ENCODE measurements at regions not wholly inside any gene's neighbourhood (a gene's known extent, or its start where the extent isn't known, plus 50 kb on each side); places are given as distances from the start of the nearest gene placed in this dataset.

GRCh38 chrX:113558576-113558975 lies 717.9 kb upstream of the AMOT start:
- Histone ChIP-seq H3K9me2 (ENCODE audit: low read depth, low read length) (no peaks in the 10 kb centered on the region), H3K79me2 (ENCODE audit: insufficient read depth, low read length) (no peaks in the 10 kb centered on the region), H3K9ac (ENCODE audit: low read length) (no peak overlapping the region), H3K9me3 (ENCODE audit: low read length) (no peaks in the 10 kb centered on the region), H3K4me2 (ENCODE audit: low read length) (no peak overlapping the region), H4K20me1 (ENCODE audit: insufficient read depth, low read length) (no peaks in the 10 kb centered on the region), H3F3A (ENCODE audit: insufficient read depth, low read length) (no peaks in the 10 kb centered on the region), H3K4me1 (ENCODE audit: insufficient read depth, low read length, severe bottlenecking) (no peaks in the 10 kb centered on the region), H3K36me3 (ENCODE audit: insufficient read depth, low read length) (no peaks in the 10 kb centered on the region), H2AFZ (ENCODE audit: low read length) (no peak overlapping the region), H3K27me3 (ENCODE audit: insufficient read depth, low read length) (no peaks in the 10 kb centered on the region), H3K27ac (ENCODE audit: low read depth, low read length, poor library complexity, severe bottlenecking) (no peak overlapping the region), H3K4me3 (ENCODE audit: low read depth, low read length, poor library complexity, severe bottlenecking) (no peak overlapping the region)
- TF ChIP-seq, protein P1, sequence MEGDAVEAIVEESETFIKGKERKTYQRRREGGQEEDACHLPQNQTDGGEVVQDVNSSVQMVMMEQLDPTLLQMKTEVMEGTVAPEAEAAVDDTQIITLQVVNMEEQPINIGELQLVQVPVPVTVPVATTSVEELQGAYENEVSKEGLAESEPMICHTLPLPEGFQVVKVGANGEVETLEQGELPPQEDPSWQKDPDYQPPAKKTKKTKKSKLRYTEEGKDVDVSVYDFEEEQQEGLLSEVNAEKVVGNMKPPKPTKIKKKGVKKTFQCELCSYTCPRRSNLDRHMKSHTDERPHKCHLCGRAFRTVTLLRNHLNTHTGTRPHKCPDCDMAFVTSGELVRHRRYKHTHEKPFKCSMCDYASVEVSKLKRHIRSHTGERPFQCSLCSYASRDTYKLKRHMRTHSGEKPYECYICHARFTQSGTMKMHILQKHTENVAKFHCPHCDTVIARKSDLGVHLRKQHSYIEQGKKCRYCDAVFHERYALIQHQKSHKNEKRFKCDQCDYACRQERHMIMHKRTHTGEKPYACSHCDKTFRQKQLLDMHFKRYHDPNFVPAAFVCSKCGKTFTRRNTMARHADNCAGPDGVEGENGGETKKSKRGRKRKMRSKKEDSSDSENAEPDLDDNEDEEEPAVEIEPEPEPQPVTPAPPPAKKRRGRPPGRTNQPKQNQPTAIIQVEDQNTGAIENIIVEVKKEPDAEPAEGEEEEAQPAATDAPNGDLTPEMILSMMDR (IDR thresholded peaks at IDR 0.05; ENCODE audit: low read length) = no peak
- no peak for TF ChIP-seq EZH2 (IDR thresholded peaks at IDR 0.05; ENCODE audit: borderline replicate concordance, low read length)

- Histone ChIP-seq H3K9me3 (ENCODE audit: low read length) (no peaks in the 10 kb centered on the region), H3K36me3 (ENCODE audit: insufficient read depth, low read length) (no peaks in the 10 kb centered on the region), H3K4me2 (ENCODE audit: low read length) (no peak overlapping the region), H3F3A (ENCODE audit: insufficient read depth, low read length) (no peaks in the 10 kb centered on the region), H4K20me1 (ENCODE audit: insufficient read depth, low read length) (no peaks in the 10 kb centered on the region), H3K27me3 (ENCODE audit: insufficient read depth, low read length) (no peaks in the 10 kb centered on the region), H3K9ac (ENCODE audit: low read length) (no peak overlapping the region), H3K4me3 (ENCODE audit: low read depth, low read length, poor library complexity, severe bottlenecking) (no peak overlapping the region), H3K79me2 (ENCODE audit: insufficient read depth, low read length) (no peaks in the 10 kb centered on the region), H3K27ac (ENCODE audit: low read depth, low read length, poor library complexity, severe bottlenecking) (no peak overlapping the region), H3K9me2 (ENCODE audit: low read depth, low read length) (no peaks in the 10 kb centered on the region), H3K4me1 (ENCODE audit: insufficient read depth, low read length, severe bottlenecking) (no peaks in the 10 kb centered on the region), H2AFZ (ENCODE audit: low read length) (no peak overlapping the region)
- no peak for TF ChIP-seq EZH2 (IDR thresholded peaks at IDR 0.05; ENCODE audit: borderline replicate concordance, low read length)
These were observed 711.3 kb upstream of the AMOT start for GRCh38 chrX:113551919-113552318.

- H3K36me3 ChIP-seq (ENCODE audit: insufficient read depth, low read length) = no peaks in the 10 kb centered on the region
- no peak overlapping the region for H3K4me2 ChIP-seq (ENCODE audit: low read length)
- no peaks in the 10 kb centered on the region for H3K27me3 ChIP-seq (ENCODE audit: insufficient read depth, low read length)
- TF ChIP-seq, protein P1 (IDR thresholded peaks at IDR 0.05; ENCODE audit: low read length) = no peak
- no peak for TF ChIP-seq EZH2 (IDR thresholded peaks at IDR 0.05; ENCODE audit: borderline replicate concordance, low read length)
- H3K27ac ChIP-seq (ENCODE audit: low read depth, low read length, poor library complexity, severe bottlenecking) = no peak overlapping the region
- no peaks in the 10 kb centered on the region for H3K9me2 ChIP-seq (ENCODE audit: low read depth, low read length)
- no peak overlapping the region for H3K9ac ChIP-seq (ENCODE audit: low read length)
- H2AFZ ChIP-seq (ENCODE audit: low read length) = no peak overlapping the region
- no peaks in the 10 kb centered on the region for H3K79me2 ChIP-seq (ENCODE audit: insufficient read depth, low read length)
- no peaks in the 10 kb centered on the region for H3F3A ChIP-seq (ENCODE audit: insufficient read depth, low read length)
- H3K4me3 ChIP-seq (ENCODE audit: low read depth, low read length, poor library complexity, severe bottlenecking) = no peak overlapping the region
- H3K4me1 ChIP-seq (ENCODE audit: insufficient read depth, low read length, severe bottlenecking) = no peaks in the 10 kb centered on the region
- H3K9me3 ChIP-seq (ENCODE audit: low read length) = no peaks in the 10 kb centered on the region
- no peaks in the 10 kb centered on the region for H4K20me1 ChIP-seq (ENCODE audit: insufficient read depth, low read length)
These were observed 707.8 kb upstream of the AMOT start for GRCh38 chrX:113548308-113549015.

DNA sequence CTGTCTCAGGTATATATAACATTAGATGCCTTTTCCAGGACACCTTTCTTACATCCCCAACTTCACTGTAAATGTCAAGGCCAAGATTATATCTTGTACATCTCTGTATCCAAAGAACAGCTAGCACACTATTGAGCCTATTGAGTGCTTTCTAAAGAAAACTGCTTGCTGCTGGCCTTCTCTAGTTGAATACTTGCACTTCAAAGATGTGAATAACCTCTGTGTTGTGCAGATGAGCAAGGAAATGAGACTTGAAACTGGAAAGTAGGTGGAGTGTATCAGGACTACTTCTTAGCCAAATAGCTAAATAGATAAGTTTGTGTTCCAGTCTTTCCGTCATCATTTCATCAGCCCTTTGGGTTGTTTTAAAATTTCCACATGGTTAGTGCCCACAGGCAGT lies 704.4 kb upstream of the AMOT start:
- no peaks in the 10 kb centered on the region for H3K27me3 ChIP-seq (ENCODE audit: insufficient read depth, low read length)

More for the DNA sequence above, 704.4 kb upstream of the AMOT start:
- Histone ChIP-seq H4K20me1 (ENCODE audit: insufficient read depth, low read length) (no peaks in the 10 kb centered on the region), H3K4me2 (ENCODE audit: low read length) (no peak overlapping the region), H2AFZ (ENCODE audit: low read length) (no peak overlapping the region), H3K9me2 (ENCODE audit: low read depth, low read length) (no peaks in the 10 kb centered on the region), H3K4me3 (ENCODE audit: low read depth, low read length, poor library complexity, severe bottlenecking) (no peak overlapping the region), H3K36me3 (ENCODE audit: insufficient read depth, low read length) (no peaks in the 10 kb centered on the region), H3K4me1 (ENCODE audit: insufficient read depth, low read length, severe bottlenecking) (no peaks in the 10 kb centered on the region), H3K27ac (ENCODE audit: low read depth, low read length, poor library complexity, severe bottlenecking) (no peak overlapping the region), H3F3A (ENCODE audit: insufficient read depth, low read length) (no peaks in the 10 kb centered on the region), H3K9ac (ENCODE audit: low read length) (no peak overlapping the region), H3K9me3 (ENCODE audit: low read length) (no peaks in the 10 kb centered on the region), H3K79me2 (ENCODE audit: insufficient read depth, low read length) (no peaks in the 10 kb centered on the region)
- no peak for TF ChIP-seq EZH2 (IDR thresholded peaks at IDR 0.05; ENCODE audit: borderline replicate concordance, low read length)
- TF ChIP-seq, protein P1 (IDR thresholded peaks at IDR 0.05; ENCODE audit: low read length) = no peak

Data from OCI-LY1 (cell line).